Pancreas (tissue), 10 donors: ENCODE measurements at regions not wholly inside any gene's neighbourhood (a gene's known extent, or its start where the extent isn't known, plus 50 kb on each side); places are given as distances from the start of the nearest gene placed in this dataset.
A peak's percentile ranks its signal among the peaks of the same experiment; 100 is the strongest.

Source experiments
- ATAC-seq, 4 donors: fragments of 200-7000 bp; cut with Tn5 transposase; one replicate each; pipeline versions ENCODE4 v1.8.0 to v1.9.1; 2020; ENCODE audit warnings: mild to moderate bottlenecking in 4 of 4, moderate library complexity in 4 of 4
- DNase-seq, 6 donors: peaks; one replicate each; pipeline ENCODE4 v3.0.0-alpha.2; 2020
- FAIRE-seq: peaks from 2 replicates; lab custom pipeline; 2012; peaks lifted over from hg19 to GRCh38; lab: Jason Lieb, UNC
- H3K27ac ChIP-seq, 4 donors: fragments of 200-600 bp; sonication (generic); 1 replicate in 3 of 4; 2 replicates in 1 of 4; pipeline versions ENCODE4 v1.5.0 to v1.8.0; 2020
- H3K27me3 ChIP-seq, 4 donors: fragments of 200-600 bp; one replicate each; pipeline ENCODE4 v1.8.0; 2021
- H3K36me3 ChIP-seq, 3 donors: fragments of 200-600 bp; sonication (generic) in 1 of 3; one replicate each; pipeline versions ENCODE4 v1.5.0 to v1.8.0; 2020 to 2021
- H3K4me1 ChIP-seq, 3 donors: fragments of 200-600 bp; one replicate each; pipeline ENCODE4 v1.8.0; 2021
- H3K4me3 ChIP-seq, 4 donors: fragments of 200-600 bp; sonication (generic) in 2 of 4; one replicate each; pipeline versions ENCODE4 v1.5.0 to v1.8.0; 2020 to 2021
- H3K9me3 ChIP-seq, 4 donors: fragments of 200-600 bp; one replicate each; pipeline ENCODE4 v1.8.0; 2021
- WGBS, 2 donors: extraction: QIAGEN DNeasy Blood & Tissue Kit; methylation state at CpG; one replicate each; pipeline ENCODE4 v1.1.7; 2013; 5-methylcytosine and 5-hydroxymethylcytosine counted together
- intact Hi-C, 3 donors: fragments of 100-400 bp; cut with DNase I; formaldehyde crosslinking; loops; one replicate each; pipeline versions ENCODE4 v1.11.1 to v1.14.2; 2022
- TF ChIP-seq, protein P1 (sequence below), 4 donors: fragments of 200-600 bp; sonication (generic) in 3 of 4; IDR thresholded peaks; one replicate each; pipeline versions ENCODE4 v1.5.0 to v1.8.0; 2021; ENCODE audit warnings: antibody characterized with exemption in 4 of 4
- donor health status: healthy with polysubstance abuse.
- donor health status: DM: no; HTN: no; CAD: no; lungs with moderate emphysema.
- donor health status: DM: no; HTN: no; CAD: no.
- donor health status: control.
- donor health status: control.
- donor health status: Bipolar disorder and iron deficiency.
- donor health status: DM: yes; HTN: yes; CAD: no.
- donor health status: DM: no; HTN: no; CAD: no.
- donor health status: DM: no; HTN: no; CAD: no.
- donor health status: DM: yes; HTN: yes; CAD: no.

DNA sequence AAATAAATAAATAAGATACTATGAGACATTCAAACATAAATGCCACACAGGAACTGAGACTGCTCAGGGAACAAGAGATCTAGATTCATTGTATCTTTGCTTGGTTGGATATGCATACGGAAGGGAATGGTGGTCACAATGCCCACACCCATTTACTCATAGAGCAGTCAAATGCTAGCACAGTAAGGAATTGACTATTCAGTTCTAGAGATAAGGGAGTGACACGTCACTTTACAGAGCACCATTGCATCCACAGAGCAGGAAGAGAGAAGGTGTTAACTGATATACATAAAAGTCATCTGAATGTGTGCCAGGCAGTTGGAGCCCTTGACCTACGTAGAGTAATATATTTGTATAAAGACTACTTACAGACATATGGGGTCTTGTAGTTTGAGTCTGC, 530.0 kb upstream of the NOVA1 start:
- H3K36me3 ChIP-seq, result no peaks in the 10 kb centered on the region
- 55 to 61% methylated on average over 3 of the region's 3 CpGs for WGBS, 2 donors
- no peaks in the 10 kb centered on the region for H3K27me3 ChIP-seq
- intact Hi-C loops, result no loop called here
- no peaks in the 10 kb centered on the region for H3K9me3 ChIP-seq
- H3K4me3 ChIP-seq, result no peak overlapping the region
- TF ChIP-seq, protein P1, sequence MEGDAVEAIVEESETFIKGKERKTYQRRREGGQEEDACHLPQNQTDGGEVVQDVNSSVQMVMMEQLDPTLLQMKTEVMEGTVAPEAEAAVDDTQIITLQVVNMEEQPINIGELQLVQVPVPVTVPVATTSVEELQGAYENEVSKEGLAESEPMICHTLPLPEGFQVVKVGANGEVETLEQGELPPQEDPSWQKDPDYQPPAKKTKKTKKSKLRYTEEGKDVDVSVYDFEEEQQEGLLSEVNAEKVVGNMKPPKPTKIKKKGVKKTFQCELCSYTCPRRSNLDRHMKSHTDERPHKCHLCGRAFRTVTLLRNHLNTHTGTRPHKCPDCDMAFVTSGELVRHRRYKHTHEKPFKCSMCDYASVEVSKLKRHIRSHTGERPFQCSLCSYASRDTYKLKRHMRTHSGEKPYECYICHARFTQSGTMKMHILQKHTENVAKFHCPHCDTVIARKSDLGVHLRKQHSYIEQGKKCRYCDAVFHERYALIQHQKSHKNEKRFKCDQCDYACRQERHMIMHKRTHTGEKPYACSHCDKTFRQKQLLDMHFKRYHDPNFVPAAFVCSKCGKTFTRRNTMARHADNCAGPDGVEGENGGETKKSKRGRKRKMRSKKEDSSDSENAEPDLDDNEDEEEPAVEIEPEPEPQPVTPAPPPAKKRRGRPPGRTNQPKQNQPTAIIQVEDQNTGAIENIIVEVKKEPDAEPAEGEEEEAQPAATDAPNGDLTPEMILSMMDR (IDR thresholded peaks at IDR 0.05), result no peak
- no peaks in the 10 kb centered on the region for H3K4me1 ChIP-seq
- no peak for ATAC-seq
- DNase-seq, result no peak
- H3K27ac ChIP-seq, result no peak overlapping the region
- no peak for FAIRE-seq

DNA sequence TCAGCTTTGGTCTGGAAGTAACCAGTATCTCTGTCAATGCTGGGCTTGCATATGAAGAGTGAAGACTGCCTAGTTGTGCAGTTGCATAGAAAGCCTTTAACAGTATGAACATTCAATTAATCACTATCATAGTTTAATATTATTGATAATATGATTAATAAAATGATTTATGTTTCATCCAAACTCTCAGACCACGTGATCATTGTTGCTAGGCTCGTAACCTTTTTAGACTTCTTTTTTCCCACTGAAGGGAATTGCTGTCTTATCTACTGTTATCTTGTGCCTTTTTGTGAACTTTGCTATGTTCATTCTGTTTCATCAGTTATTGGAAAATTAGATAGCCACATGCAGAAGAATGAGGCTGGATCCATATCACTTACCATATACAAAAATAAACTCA, 536.4 kb upstream of the NOVA1 start:
- ATAC-seq, result no peak
- H3K9me3 ChIP-seq, result no peaks in the 10 kb centered on the region
- WGBS, 2 donors, result 51 to 56% methylated on average over 2 of the region's 2 CpGs

GRCh38 chr14:27145170-27145569, 547.3 kb upstream of the NOVA1 start:
- intact Hi-C loops, result no loop called here
- Histone ChIP-seq H3K27ac (no peak overlapping the region), H3K4me3 (no peak overlapping the region), H3K36me3 (no peaks in the 10 kb centered on the region), H3K27me3 (no peaks in the 10 kb centered on the region), H3K9me3 (no peaks in the 10 kb centered on the region), H3K4me1 (no peaks in the 10 kb centered on the region)
- WGBS, 2 donors, result 77 to 91% methylated on average over 1 of the region's 1 CpG
- DNase-seq, result no peak
- TF ChIP-seq, protein P1 (IDR thresholded peaks at IDR 0.05), result no peak
- ATAC-seq, result no peak
- no peak for FAIRE-seq

More for the DNA sequence above, 536.4 kb upstream of the NOVA1 start:
- TF ChIP-seq, protein P1 (IDR thresholded peaks at IDR 0.05), result no peak
- no peaks in the 10 kb centered on the region for H3K36me3 ChIP-seq
- intact Hi-C loops, result no loop called here
- H3K27me3 ChIP-seq, result no peaks in the 10 kb centered on the region
- DNase-seq (no peak), FAIRE-seq (no peak)
- H3K4me3 ChIP-seq, result no peak overlapping the region
- H3K4me1 ChIP-seq, result no peaks in the 10 kb centered on the region
- no peak overlapping the region for H3K27ac ChIP-seq

DNA sequence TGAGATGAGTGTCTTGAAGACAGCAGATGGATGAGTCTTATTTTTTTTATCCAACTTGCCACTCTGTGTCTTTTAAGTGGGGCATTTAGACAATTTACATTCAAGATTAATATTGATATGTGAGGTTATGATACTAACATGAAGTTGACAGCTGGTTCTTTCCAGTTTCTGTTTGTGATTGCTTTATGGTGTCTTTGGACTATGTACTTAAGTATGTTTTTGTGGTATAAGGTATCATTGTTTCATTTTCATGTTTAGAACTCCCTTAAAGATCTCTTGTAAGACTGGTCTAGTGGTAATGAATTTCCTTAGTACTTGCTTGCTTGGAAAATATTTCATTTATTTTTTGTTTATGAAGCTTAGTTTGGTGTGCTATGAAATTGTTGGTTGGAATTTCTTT, 550.3 kb upstream of the NOVA1 start:
- Histone ChIP-seq H3K27me3 (no peaks in the 10 kb centered on the region), H3K4me3 (no peak overlapping the region), H3K27ac (no peak overlapping the region), H3K36me3 (no peaks in the 10 kb centered on the region), H3K9me3 (no peaks in the 10 kb centered on the region), H3K4me1 (no peaks in the 10 kb centered on the region)
- DNase-seq, result no peak
- FAIRE-seq, result no peak
- intact Hi-C loops, result no loop called here
- ATAC-seq, result no peak
- TF ChIP-seq, protein P1 (IDR thresholded peaks at IDR 0.05), result no peak

DNA sequence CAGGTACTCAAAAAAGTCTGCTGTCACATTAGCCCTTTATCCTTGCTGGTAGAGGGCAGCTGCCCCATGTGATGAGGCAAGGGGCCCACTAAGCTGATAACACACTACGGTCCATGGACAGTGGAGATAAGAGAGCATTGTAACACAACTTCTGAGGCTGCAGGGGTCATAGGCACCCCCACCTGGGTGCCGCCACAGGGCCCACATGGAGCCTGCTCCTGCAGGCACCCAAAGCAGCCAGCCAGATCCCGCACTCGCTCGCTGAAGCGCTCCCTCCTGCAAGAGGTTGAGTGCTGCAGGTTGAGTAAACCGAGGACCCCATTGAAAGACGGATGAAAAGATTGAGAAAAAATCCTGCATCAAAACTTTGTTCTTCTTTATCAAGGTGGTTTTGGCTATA, 566.3 kb upstream of the NOVA1 start:
- no peaks in the 10 kb centered on the region for H3K9me3 ChIP-seq
- 78 to 82% methylated on average over 8 of the region's 8 CpGs for WGBS, 2 donors
- no peak overlapping the region for H3K27ac ChIP-seq
- H3K27me3 ChIP-seq, result no peaks in the 10 kb centered on the region
- no peaks in the 10 kb centered on the region for H3K4me1 ChIP-seq
- TF ChIP-seq, protein P1 (IDR thresholded peaks at IDR 0.05), result no peak
- H3K4me3 ChIP-seq, result no peak overlapping the region
- peak in 1 of 6 donors; percentile 44 for DNase-seq
- no peak for ATAC-seq
- intact Hi-C loops, result no loop called here
- H3K36me3 ChIP-seq, result no peaks in the 10 kb centered on the region
- FAIRE-seq, result no peak
